SK-N-SH treated with all-trans-retinoic acid at 6 μM for 48 hours (cell line): ENCODE measurements at regions not wholly inside any gene's neighbourhood (a gene's known extent, or its start where the extent isn't known, plus 50 kb on each side); places are given as distances from the start of the nearest gene placed in this dataset.
"Not testable (repeated sequence)": the region's sequence is repeated elsewhere in the genome, so short reads cannot be mapped to it uniquely, and the experiment has no call there.

Source experiments
- ATAC-seq: fragments of 200-7000 bp; cut with Tn5 transposase; 3 replicates; pipeline ENCODE4 v1.9.1; 2020; ENCODE audit warnings: mild to moderate bottlenecking, moderate library complexity
- ARNTL ChIP-seq: fragments of 450-650 bp; formaldehyde crosslinking; IDR thresholded peaks from 2 replicates; pipeline ENCODE4 v1.5.0; 2020; ENCODE audit warnings: low read depth, mild to moderate bottlenecking, moderate library complexity, borderline replicate concordance
- GLIS3 ChIP-seq: fragments of 250-450 bp; sonication (Bioruptor Pico); IDR thresholded peaks from 2 replicates; pipeline ENCODE4 v1.5.0; 2020; ENCODE audit warnings: mild to moderate bottlenecking, moderate library complexity
- ISL1 ChIP-seq: fragments of 250-450 bp; sonication (Bioruptor Pico); IDR thresholded peaks from 2 replicates; pipeline ENCODE4 v2.1.2; 2022; ENCODE audit warnings: mild to moderate bottlenecking, moderate library complexity
- OSR1 ChIP-seq: fragments of 250-450 bp; sonication (Bioruptor Pico); IDR thresholded peaks from 2 replicates; pipeline ENCODE4 v1.8.0; 2022; ENCODE audit warnings: moderate library complexity, mild to moderate bottlenecking, inconsistent platforms
- PATZ1 ChIP-seq: fragments of 250-450 bp; sonication (Bioruptor Pico); IDR thresholded peaks from 2 replicates; pipeline ENCODE4 v1.8.0; 2020; ENCODE audit warnings: mild to moderate bottlenecking, moderate library complexity, borderline replicate concordance
- POU6F1 ChIP-seq: fragments of 250-450 bp; sonication (Bioruptor Pico); IDR thresholded peaks from 2 replicates; pipeline ENCODE4 v1.8.0; 2021; ENCODE audit warnings: low read depth, mild to moderate bottlenecking, moderate library complexity, borderline replicate concordance
- PPARA ChIP-seq: fragments of 250-450 bp; sonication (Bioruptor Pico); IDR thresholded peaks from 2 replicates; pipeline ENCODE4 v1.5.0; 2020; ENCODE audit warnings: mild to moderate bottlenecking, borderline replicate concordance
- RARB ChIP-seq: fragments of 250-450 bp; sonication (Bioruptor Pico); IDR thresholded peaks from 2 replicates; pipeline ENCODE4 v1.8.0; 2021; ENCODE audit warnings: mild to moderate bottlenecking, moderate library complexity
- TCF4 ChIP-seq: fragments of 250-450 bp; sonication (Bioruptor Pico); IDR thresholded peaks from 2 replicates; pipeline ENCODE4 v1.8.0; 2021; ENCODE audit warnings: mild to moderate bottlenecking, moderate library complexity, borderline replicate concordance
- TOX ChIP-seq: fragments of 250-450 bp; sonication (Bioruptor Pico); IDR thresholded peaks from 2 replicates; pipeline ENCODE4 v1.8.0; 2021; ENCODE audit warnings: mild to moderate bottlenecking, moderate library complexity, borderline replicate concordance
- ZC3H10 ChIP-seq: fragments of 250-450 bp; sonication (Bioruptor Pico); IDR thresholded peaks from 2 replicates; pipeline ENCODE4 v1.5.1; 2021; ENCODE audit warnings: mild to moderate bottlenecking, moderate library complexity
- ZFP3 ChIP-seq: fragments of 250-450 bp; sonication (Bioruptor Pico); IDR thresholded peaks from 2 replicates; pipeline ENCODE4 v1.5.0; 2020; ENCODE audit warnings: mild to moderate bottlenecking, moderate library complexity
- ZFP30 ChIP-seq: fragments of 450-650 bp; formaldehyde crosslinking; IDR thresholded peaks from 2 replicates; pipeline ENCODE4 v1.5.0; 2022; ENCODE audit warnings: mild to moderate bottlenecking, moderate library complexity
- ZNF565 ChIP-seq: fragments of 450-650 bp; formaldehyde crosslinking; conservative IDR thresholded peaks from 2 replicates; pipeline ENCODE4 v1.5.0; 2020; ENCODE audit warnings: low read depth, mild to moderate bottlenecking, moderate library complexity
- TF ChIP-seq, protein P1 (sequence below): fragments of 250-450 bp; sonication (Bioruptor Pico); IDR thresholded peaks from 2 replicates; pipeline ENCODE4 v1.5.1; 2021; ENCODE audit warnings: mild to moderate bottlenecking, moderate library complexity

- no peak for ATAC-seq
These were observed 76.9 kb upstream of the SFSWAP start for GRCh38 chr12:131634037-131634436.

GRCh38 chr12:131635012-131635411 lies 75.9 kb upstream of the SFSWAP start:
- not testable (repeated sequence) for ATAC-seq

More at GRCh38 chr12:131634037-131634436, 76.9 kb upstream of the SFSWAP start:
- TF ChIP-seq ARNTL (CRISPR knock-in tag), result no peak
- TF ChIP-seq, protein P1, sequence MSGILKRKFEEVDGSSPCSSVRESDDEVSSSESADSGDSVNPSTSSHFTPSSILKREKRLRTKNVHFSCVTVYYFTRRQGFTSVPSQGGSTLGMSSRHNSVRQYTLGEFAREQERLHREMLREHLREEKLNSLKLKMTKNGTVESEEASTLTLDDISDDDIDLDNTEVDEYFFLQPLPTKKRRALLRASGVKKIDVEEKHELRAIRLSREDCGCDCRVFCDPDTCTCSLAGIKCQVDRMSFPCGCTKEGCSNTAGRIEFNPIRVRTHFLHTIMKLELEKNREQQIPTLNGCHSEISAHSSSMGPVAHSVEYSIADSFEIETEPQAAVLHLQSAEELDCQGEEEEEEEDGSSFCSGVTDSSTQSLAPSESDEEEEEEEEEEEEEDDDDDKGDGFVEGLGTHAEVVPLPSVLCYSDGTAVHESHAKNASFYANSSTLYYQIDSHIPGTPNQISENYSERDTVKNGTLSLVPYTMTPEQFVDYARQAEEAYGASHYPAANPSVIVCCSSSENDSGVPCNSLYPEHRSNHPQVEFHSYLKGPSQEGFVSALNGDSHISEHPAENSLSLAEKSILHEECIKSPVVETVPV (CRISPR knock-in tag), result no peak
- no peak for TF ChIP-seq TOX (CRISPR knock-in tag)
- no peak for TF ChIP-seq GLIS3
- TF ChIP-seq POU6F1, result no peak
- TF ChIP-seq PATZ1, result no peak
- no peak for TF ChIP-seq ISL1 (CRISPR knock-in tag)
- TF ChIP-seq ZFP3 (CRISPR knock-in tag), result no peak
- TF ChIP-seq, all 23 proteins: peak for 0

DNA sequence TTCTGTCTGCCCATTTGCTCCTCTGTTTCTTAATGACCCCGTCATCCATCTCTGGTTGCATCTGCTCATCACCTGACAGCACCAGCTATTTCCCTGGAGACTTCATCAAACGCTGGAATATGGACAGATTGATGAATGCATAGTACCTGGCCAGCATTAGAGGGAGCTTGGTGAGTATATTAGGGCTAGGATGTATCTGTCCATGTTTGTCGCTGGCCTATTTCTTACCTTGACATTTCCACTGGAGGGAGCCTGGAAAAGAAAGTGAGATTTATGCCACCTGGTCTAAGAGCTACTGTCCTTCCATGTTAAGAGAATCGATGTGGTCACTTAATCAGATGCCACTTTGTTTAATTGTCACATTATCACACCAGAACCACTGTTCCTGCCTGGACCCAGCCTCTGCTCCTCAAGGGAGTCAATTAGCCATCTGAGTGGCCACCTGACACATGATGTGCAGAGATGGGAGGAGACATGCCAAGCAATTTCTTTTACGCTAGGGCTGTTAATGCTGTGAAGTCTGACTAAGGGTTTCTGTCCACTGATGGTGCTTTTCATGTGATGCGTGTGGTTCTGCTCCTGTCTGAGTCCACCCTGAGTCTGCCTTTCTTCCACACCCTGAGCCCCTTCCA lies 75.3 kb upstream of the SFSWAP start:
- TF ChIP-seq ZFP3 (CRISPR knock-in tag), result no peak
- no peak for TF ChIP-seq TOX (CRISPR knock-in tag)
- no peak for TF ChIP-seq ZNF565 (CRISPR knock-in tag)
- no peak for TF ChIP-seq TCF4 (CRISPR knock-in tag)
- no peak for TF ChIP-seq OSR1 (CRISPR knock-in tag)
- TF ChIP-seq ZC3H10 (CRISPR knock-in tag), result no peak
- no peak for TF ChIP-seq GLIS3
- no peak for TF ChIP-seq POU6F1
- TF ChIP-seq PATZ1, result no peak
- TF ChIP-seq PPARA (CRISPR knock-in tag), result no peak
- TF ChIP-seq, protein P1 (CRISPR knock-in tag), result no peak
- ATAC-seq, result no peak

DNA sequence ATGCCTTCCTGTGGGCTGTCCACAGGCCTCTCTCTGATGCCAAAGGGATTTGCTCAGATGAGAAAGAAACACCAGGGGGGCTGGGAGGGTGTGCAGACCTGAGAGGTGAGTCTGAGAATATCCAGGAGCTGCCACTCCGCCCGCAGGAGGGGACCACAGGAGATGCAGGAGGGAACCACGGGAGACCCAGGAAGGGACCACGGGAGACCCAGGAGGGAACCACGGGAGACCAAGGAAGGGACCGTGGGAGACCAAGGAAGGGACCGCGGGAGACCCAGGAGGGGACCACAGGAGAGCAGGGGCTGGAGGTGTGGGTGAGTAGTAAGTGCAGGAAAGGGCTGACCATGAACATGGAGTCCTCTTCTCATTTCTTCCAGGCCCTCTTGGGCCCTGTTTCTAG lies 74.6 kb upstream of the SFSWAP start:
- TF ChIP-seq RARB (CRISPR knock-in tag) (no peak), ZFP30 (CRISPR knock-in tag) (no peak), ZC3H10 (CRISPR knock-in tag) (no peak), ARNTL (CRISPR knock-in tag) (no peak), TCF4 (CRISPR knock-in tag) (no peak)
- no peak for ATAC-seq
